GM12892 (cell line): ENCODE measurements at regions not wholly inside any gene's neighbourhood (a gene's known extent, or its start where the extent isn't known, plus 50 kb on each side); places are given as distances from the start of the nearest gene placed in this dataset.
"Not testable (repeated sequence)": the region's sequence is repeated elsewhere in the genome, so short reads cannot be mapped to it uniquely, and the experiment has no call there.

Source experiments
- DNase-seq: peaks from one replicate; pipeline ENCODE4 v3.0.0; 2011; ENCODE audit not compliant: insufficient read length
- FAIRE-seq: peaks from 2 replicates; lab custom pipeline; 2011; peaks lifted over from hg19 to GRCh38; lab: Jason Lieb, UNC
- POLR2A ChIP-seq: IDR thresholded peaks from 2 replicates; pipeline ENCODE4 v1.6.1; 2011; ENCODE audit warnings: low read depth, low read length, control low read depth
- POLR2AphosphoS5 ChIP-seq: IDR thresholded peaks from 2 replicates; pipeline ENCODE4 v1.6.1; 2011; ENCODE audit warnings: low read depth, low read length, control low read depth
- TAF1 ChIP-seq: IDR thresholded peaks from 2 replicates; pipeline ENCODE4 v1.6.1; 2011; ENCODE audit warnings: low read depth, mild to moderate bottlenecking, control low read depth, low read length, borderline replicate concordance

DNA sequence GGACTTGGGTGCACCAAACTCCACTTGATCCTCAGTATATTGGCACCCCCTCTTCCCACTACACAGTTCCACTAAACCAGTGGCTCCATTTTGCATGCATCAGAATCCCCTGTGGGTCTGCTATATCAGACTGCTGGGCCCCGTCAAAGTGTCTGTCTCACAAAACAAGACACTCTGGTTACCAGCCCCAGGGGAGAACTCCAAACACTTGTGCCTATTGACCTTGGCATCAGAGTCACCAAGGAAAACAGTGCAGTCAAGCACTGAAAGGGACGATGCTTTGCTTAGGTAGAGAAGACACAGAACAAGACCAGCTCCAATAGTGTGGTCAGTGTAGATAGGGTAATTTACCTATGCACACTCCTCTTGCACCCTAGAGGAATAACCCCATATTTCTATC is 205.8 kb upstream of the RAI14 start:
- FAIRE-seq (no peak), DNase-seq (no peak)
- TF ChIP-seq TAF1: no peak
- no peak for TF ChIP-seq POLR2A
- no peak for TF ChIP-seq POLR2AphosphoS5

DNA sequence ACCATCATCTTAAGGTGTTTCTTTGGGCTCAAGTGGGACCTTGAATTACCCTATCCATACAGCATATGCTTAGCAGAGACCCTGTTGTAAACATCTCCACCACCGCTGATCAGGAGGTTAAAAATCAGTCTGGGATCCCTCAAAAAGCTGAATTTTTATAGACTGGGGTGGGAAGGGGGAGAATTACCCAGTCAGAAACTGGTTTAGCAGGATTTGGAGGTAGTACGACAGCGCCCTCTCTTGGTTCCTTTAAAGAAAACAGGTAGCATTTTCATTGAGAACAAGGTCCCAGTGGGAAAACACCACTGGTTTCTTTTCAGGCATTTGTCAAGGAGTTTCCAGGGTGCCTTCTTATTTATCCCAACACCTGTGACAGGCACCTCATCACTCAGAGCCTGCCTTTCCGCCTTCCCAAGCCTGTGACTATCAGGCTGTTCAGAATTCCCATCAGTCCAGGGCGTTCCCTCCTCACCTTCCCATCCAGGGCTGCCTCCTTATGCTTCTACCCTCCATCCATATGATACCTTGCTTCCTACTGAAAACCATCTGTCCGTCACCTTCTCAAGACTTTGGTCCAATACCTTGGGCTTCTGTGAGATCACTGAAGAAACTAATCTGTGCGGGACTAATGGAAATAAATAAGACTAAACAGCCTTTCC is 203.8 kb upstream of the RAI14 start:
- DNase-seq: no peak
- no peak for FAIRE-seq
- TF ChIP-seq TAF1 (no peak), POLR2AphosphoS5 (no peak)

DNA sequence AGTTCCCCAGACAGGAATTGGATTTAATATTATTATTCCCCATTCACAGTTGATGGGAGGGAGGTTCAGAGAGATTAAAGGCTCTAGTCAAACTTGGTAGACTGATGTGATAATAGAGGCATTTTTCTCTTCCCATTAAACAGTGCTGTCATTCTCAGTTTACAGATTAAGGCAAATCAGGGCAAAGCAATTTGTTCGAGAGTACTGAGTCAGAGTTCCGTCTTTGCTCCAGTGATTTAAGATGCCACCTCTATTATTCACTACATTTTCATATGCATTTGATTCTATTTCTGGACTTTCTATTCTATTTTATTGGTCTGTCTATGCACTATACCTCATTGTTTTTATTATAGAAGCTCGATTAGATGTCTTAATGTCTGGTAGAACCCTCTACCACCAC is 201.0 kb upstream of the RAI14 start:
- no peak for FAIRE-seq
- DNase-seq: no peak
- TF ChIP-seq TAF1 (no peak), POLR2A (no peak), POLR2AphosphoS5 (no peak)

DNA sequence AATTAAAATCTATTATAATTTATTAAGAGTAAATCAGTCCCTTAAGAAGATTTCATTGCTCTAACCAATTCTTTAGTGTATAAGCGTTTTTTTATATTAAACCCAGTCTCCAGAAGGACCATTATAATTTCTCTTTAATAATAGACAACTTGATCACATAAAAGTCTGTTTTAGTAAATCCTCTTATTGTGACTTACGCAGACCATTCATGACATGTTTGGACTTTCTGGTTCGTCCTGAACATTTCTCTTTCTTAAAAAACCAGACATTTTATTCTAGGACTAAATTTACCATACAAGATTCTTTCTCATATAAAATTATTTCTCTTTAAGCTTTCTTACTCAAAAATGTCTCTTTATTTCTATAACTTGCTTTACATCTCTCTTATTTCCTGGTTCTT is 196.2 kb upstream of the RAI14 start:
- TF ChIP-seq POLR2AphosphoS5 (no peak), POLR2A (no peak), TAF1 (no peak)
- DNase-seq: no peak
- no peak for FAIRE-seq

DNA sequence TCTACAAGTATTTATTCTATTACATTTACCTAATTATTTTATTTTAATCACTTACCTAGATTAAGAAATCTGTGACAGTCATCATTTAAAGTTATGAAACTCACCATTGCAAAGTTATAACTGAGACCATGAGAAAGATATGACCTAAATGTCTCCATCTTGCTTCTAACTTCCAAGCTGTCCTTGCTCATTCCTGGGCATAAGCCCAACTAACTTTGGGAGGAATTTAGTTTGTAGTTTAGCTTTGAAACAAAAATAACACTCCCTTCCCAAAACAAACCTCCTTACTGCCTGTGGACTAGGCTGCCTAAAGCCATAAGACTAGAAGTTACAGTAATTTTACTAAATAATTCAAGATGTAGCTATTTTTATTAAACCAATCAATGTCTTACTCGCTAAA is 195.6 kb upstream of the RAI14 start:
- FAIRE-seq: no peak
- TF ChIP-seq POLR2AphosphoS5 (no peak), TAF1 (no peak), POLR2A (no peak)
- no peak for DNase-seq

DNA sequence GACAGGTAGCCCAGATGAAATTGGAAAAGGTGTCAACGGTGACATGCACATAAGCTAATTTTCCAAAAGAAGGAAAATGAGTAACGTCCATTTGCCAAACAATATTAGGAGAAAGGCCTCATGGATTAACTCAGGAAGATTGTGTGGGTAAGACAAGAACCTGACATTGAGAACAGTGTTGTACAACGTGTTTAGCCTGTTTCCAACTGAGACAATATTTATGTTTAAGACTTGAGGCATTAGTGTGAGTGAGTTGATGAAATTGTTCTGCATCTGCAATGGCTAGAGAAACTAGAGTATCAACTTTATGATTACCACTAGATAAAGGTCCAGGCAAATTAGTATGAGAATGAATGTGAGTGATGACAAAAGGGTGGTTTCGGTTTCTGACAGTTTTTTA is 191.3 kb upstream of the RAI14 start:
- FAIRE-seq (no peak), DNase-seq (no peak)
- TF ChIP-seq POLR2AphosphoS5: no peak
- TF ChIP-seq TAF1: no peak
- TF ChIP-seq POLR2A: no peak

DNA sequence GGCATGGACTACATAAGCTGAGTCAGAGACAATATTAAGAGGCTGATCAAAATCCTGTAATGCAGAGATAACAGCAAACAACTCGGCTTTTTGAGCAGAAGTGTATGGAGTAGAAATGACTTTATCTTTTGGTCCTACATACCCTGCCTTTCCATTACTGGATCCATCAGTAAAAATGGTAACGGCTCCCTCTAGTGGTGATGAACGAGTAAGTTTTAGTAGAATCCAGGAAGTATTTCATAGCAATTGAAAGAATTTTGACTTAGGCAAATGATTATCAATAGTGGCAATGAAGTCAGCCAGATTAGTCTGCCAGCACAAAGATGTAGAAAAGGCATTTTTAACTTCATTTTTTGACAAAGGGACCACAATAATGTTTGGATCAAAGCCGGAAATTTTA is 190.8 kb upstream of the RAI14 start:
- not testable (repeated sequence) for DNase-seq, FAIRE-seq

DNA sequence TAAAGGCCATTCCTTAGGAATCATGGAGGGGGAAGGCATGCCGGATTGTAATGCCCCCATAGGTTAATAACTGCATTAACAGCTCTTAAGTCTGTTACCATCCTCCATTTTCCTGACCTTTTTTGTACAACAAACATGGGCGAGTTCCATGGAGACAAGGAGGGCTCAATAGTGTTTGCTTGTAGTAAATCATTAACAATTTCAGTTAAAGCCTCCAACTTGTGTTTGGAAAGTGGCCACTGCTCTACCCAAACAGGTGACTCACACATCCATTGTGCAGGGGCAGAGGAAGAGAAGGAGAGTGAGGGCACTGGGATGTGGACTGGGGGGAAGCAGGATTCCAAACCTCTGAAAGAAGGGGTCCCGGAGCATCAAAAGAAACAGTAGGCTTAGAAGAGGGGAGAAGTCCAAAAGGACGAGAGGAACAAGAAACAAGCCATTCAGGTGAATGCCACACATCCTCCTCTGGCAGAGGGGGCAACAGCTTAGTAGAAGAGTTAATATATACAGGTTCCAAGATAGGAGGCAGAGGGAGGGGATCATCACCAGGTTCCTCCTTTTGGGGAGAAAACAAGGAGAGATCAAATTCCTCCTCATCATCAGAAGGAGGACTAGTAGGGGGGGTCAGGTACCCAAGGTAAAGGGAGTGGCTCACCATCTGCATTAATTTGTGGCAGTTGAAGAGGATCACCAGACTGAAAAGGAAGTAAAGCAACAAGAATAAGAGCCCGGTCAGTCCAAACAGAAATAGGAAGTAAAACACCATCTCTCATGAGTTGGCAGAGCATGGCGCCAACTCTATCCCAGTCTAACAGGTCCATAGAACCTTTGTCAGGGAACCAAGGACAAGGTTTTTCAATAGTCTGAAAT is 189.4 kb upstream of the RAI14 start:
- not testable (repeated sequence) for DNase-seq, FAIRE-seq

DNA sequence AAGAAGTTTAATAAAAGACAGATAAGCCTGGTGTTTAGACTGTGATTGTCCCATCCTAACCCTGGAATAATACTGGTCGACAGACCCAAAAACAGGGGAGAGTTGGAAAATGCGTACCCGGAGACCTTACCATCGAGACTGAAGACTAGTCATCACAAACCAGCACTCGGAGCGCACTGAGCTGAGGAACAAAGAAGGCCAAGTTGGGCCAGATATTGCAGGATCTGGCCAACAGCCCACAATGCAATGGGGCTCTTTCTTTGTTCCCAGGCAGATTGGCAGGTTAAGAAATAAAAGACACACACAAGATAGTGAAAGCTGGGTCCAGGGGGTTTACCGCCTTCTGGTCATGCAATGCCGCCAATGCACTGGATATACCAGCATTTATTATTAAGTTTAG is 188.7 kb upstream of the RAI14 start:
- FAIRE-seq (no peak), DNase-seq (no peak)
- TF ChIP-seq TAF1 (no peak), POLR2A (no peak), POLR2AphosphoS5 (no peak)

DNA sequence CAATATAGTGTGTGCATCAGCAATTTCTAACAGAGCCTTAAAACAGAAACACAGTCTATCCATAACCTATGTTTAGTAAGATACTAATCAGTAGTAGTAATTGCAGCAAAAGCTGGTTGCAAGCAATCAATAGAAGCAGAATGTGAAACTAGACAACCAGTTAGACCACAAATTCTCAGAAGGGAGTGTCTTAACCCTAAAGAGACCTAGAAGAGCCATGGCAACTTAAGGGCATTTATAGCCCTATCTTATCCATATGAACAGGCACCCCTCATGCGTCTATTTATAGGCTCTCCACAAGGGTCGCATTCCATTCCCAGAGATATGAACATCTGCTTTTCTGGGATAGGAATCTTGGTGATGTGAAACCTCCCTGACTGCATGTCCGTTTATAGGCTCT is 188.1 kb upstream of the RAI14 start:
- DNase-seq: not testable (repeated sequence)

DNA sequence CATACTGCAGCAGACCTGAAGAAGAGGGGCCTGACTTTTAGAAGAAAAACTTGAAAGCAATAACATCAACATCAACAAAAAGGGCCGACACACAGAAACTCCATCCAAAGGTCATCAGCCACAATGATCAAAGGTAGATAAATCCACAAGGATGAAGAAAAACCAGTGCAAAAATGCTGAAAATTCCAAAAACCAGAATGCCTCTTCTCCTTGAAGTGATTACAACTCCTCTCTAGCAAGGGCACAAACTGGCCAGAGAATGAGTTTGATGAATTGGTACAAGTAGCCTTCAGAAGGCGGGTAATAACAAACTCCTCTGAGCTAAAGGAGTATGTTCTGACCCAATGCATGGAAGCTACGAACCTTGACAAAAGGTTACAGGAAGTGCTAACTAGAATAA is 186.2 kb upstream of the RAI14 start:
- FAIRE-seq (no peak), DNase-seq (no peak)
- TF ChIP-seq TAF1: no peak
- TF ChIP-seq POLR2AphosphoS5: no peak
- no peak for TF ChIP-seq POLR2A

More for the DNA sequence above, 188.1 kb upstream of the RAI14 start:
- not testable (repeated sequence) for FAIRE-seq

DNA sequence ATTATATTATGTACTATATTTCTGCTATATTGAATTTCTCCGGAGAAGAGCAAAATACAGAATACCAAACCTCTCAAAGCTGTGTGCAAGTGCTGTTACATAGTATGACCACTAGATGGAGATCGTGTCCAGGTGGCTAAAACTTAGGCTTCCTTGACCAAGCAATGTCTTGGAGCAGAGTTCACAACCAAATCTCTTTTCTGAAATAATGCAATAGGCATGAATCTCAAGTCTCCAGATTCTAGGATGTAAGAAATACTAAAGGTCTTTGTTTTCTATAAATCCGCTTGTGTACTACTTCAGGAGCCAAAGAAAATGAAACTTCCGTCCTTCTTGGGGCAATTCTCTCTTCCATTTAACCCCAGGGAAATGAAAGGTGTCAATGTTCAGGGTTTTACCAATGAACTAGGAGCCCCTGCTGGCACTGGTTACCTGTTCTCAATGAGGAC is 181.5 kb upstream of the RAI14 start:
- FAIRE-seq: peak; percentile 48
- no peak for DNase-seq

More for the DNA sequence above, 181.5 kb upstream of the RAI14 start:
- TF ChIP-seq TAF1 (no peak), POLR2AphosphoS5 (no peak), POLR2A (no peak)
